ENCODE measurements at regions not wholly inside any gene's neighbourhood (a gene's known extent, or its start where the extent isn't known, plus 50 kb on each side); places are given as distances from the start of the nearest gene placed in this dataset.
"Not testable (repeated sequence)": the region's sequence is repeated elsewhere in the genome, so short reads cannot be mapped to it uniquely, and the experiment has no call there.

- not testable (repeated sequence) for DNase-seq (ENCODE audit: low read depth in 2 of 3, low spot score in 1 of 3)
These were observed 662.5 kb upstream of the LUZP2 start for GRCh38 chr11:23834306-23834705.

DNA sequence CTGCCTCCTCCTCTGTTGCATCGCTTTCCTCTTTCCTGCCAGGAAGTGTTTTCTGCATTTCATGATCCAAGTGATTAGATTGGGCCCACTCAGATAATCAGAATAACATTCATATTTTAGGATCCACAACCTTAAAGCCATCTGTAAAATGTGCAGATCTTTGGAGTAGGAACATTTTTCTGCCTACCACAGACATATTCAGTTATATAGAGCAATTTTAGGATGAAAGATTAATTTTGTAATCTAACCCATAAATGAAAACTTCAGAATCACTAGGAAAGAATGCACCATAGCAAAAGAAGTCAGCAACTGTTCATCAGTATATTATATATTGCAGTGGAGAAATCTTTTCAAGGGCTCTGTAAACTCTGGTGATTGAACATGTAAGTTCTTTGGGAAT, 659.9 kb upstream of the LUZP2 start:
- DNase-seq (ENCODE audit: low read depth in 2 of 3, low spot score in 1 of 3): no peak

GRCh38 chr11:23840872-23841271, 656.0 kb upstream of the LUZP2 start:
- no peak for DNase-seq (ENCODE audit: low read depth in 2 of 3, low spot score in 1 of 3)

- DNase-seq (ENCODE audit: low read depth in 2 of 3, low spot score in 1 of 3): no peak
These were observed 649.9 kb upstream of the LUZP2 start for GRCh38 chr11:23846902-23847422.

- DNase-seq (ENCODE audit: low read depth in 2 of 3, low spot score in 1 of 3): no peak
These were observed 645.6 kb upstream of the LUZP2 start for GRCh38 chr11:23851216-23851615.

DNA sequence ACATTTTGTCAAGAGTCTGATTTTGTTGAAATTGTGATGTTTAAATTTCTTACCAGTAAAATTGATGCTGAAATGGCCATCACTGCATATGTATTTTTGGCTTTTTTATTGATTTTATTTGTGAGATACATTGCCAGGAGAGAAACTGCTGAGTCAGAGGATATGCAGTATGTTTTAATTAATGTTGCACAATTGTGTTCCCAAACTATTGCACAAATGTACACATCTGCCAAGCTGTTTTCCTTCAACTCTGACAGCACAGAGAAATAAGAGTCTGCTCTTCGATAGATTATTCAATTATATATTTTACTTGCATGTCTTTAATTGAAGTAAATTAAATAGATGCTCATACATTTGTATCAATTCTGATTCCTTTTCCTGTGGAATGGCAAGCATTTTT, 640.2 kb upstream of the LUZP2 start:
- no peak for DNase-seq (ENCODE audit: low read depth in 2 of 3, low spot score in 1 of 3)

- no peak for DNase-seq (ENCODE audit: low read depth in 2 of 3, low spot score in 1 of 3)
These were observed 637.8 kb upstream of the LUZP2 start for GRCh38 chr11:23859087-23859486.

DNA sequence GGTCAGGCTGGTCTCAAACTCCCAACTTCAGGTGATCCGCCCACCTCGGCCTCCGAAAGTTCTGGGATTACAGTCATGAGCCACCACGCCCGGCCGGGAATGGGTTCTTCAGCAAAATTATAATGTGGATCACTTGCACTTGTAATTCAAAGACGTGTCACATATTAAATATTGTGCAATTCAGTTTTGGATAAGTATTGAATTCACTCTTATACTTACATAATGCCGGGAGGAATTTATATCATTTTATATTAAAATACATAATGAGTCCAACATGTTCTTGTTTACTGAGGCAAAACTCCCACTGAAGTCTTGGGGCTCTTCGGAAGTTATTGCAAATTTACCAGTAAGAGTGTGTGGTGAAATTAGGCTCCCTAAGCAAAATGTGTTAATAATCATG, 635.2 kb upstream of the LUZP2 start:
- no peak for DNase-seq (ENCODE audit: low read depth in 2 of 3, low spot score in 1 of 3)

GRCh38 chr11:23865341-23865975, 631.4 kb upstream of the LUZP2 start:
- DNase-seq (ENCODE audit: low read depth in 2 of 3, low spot score in 1 of 3): no peak

DNA sequence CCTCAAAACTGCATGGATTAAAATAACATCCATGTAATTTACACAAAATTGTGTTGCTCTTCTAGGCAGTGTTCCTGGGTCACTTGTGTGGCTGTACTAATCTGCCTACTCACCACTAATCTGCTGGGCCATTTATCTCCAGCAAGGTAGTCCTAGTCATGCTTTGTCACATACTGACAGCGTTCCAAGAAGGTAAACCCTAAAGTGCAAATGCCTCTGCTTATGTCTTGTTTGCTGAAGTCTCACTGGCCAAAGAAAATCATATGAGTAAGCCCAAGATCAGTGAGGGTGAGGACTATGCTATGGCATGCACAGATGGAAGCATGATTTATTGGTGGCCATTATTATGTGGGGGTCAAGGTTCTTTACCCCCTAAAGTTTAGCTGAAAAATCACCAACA, 630.2 kb upstream of the LUZP2 start:
- no peak for DNase-seq (ENCODE audit: low read depth in 2 of 3, low spot score in 1 of 3)

DNA sequence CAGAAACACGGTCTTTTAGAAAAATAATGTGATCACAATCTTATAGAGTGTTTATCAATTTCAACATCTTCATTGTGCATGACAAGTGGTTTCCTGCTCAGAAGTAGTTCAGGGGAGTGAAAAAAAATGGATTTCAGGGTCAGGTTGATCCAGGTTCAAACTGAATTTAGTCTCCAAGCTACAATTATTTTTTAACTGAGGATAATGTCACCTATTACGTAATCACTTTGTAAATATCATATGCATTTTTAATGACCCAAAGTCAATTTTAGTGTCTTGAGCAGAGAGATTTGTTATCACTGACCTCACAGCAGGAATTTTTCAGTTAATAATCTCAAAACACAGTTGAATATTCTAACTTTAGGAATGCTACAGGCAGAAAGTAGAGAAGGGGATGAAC, 627.2 kb upstream of the LUZP2 start:
- DNase-seq (ENCODE audit: low read depth in 2 of 3, low spot score in 1 of 3): no peak

DNA sequence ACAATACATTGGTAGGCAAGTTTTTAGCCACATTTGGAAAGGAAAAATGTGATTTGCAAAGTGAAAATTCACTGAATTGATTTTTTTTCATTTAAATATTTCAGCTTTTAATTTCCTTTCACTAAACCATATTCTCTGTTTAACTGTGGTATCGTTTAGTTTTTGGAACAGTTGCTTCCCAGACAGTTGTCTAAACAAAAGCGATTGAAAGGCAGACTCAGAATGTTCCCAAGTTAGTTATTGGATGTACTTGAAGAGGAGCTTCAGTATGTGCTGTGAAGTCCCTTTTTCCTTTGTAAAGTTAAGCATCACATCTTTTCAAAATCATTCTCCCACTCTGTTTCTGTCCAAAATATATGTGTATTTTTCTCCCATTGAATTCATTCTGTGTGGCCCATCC, 623.4 kb upstream of the LUZP2 start:
- DNase-seq (ENCODE audit: low read depth in 2 of 3, low spot score in 1 of 3): no peak

GRCh38 chr11:23875176-23875850, 621.5 kb upstream of the LUZP2 start:
- no peak for DNase-seq (ENCODE audit: low read depth in 2 of 3, low spot score in 1 of 3)

- not testable (repeated sequence) for DNase-seq (ENCODE audit: low read depth in 2 of 3, low spot score in 1 of 3)
These were observed 613.3 kb upstream of the LUZP2 start for GRCh38 chr11:23883426-23884048.

GRCh38 chr11:23884341-23884740, 612.5 kb upstream of the LUZP2 start:
- DNase-seq (ENCODE audit: low read depth in 2 of 3, low spot score in 1 of 3): no peak

- DNase-seq (ENCODE audit: low read depth in 2 of 3, low spot score in 1 of 3): no peak
These were observed 611.1 kb upstream of the LUZP2 start for GRCh38 chr11:23885801-23886200.

DNA sequence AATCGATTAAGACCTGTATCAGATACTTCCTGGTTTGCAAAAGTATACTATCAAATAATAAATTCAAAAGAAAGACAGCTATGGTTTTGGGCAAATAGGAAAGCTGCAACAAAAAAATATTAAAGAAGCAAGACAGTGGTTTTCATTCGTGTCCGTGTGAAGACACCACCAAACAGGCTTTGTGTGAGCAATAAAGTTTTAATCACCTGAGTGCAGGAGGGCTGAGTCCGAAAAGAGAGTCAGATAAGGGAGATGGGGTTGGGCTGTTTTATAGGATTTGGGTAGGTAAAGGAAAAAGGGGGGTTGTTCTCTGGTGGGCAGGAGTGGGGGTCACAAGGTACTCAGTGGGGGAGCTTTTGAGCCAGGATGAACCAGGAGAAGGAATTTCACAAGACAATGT, 609.7 kb upstream of the LUZP2 start:
- not testable (repeated sequence) for DNase-seq (ENCODE audit: low read depth in 2 of 3, low spot score in 1 of 3)

GRCh38 chr11:23893126-23893525, 603.7 kb upstream of the LUZP2 start:
- no peak for DNase-seq (ENCODE audit: low read depth in 2 of 3, low spot score in 1 of 3)

DNA sequence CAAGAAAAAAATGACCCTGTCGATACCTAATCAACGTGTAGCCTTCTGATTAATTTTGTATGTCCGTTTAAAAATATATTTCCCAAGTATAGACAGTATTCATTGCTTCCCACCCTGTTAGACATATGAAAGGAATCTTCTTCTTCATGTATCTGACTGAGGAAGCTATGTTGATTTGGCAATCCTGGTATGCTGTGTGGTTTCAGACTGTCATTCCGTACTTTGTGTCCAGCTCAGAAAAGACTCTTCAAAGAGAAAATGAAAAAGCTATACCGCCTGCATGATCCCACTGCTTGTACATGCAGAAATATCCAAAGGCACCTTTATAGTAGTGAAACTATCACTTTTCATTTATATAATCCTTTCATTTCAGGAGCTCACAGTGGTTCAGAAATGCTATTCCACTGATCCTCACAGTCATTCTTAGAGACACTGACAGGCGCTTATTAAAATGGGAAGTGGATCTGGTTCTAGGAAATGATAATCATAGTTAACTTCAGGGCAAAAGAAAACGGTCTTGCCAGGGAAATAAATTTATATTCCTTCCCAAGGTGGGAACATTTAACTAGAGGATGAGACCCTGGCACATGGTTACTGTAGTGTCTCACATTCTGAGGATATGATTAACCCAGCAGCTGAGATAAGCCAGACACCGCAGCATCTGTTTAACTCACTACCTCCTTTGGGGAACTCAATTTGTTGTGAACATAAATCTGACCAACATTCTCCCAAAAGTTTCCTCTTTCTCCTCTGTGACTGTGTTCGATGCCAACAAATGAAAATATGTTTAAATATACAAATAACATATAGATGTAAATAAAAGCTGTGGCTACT, 599.2 kb upstream of the LUZP2 start:
- DNase-seq (ENCODE audit: low read depth in 2 of 3, low spot score in 1 of 3): no peak

DNA sequence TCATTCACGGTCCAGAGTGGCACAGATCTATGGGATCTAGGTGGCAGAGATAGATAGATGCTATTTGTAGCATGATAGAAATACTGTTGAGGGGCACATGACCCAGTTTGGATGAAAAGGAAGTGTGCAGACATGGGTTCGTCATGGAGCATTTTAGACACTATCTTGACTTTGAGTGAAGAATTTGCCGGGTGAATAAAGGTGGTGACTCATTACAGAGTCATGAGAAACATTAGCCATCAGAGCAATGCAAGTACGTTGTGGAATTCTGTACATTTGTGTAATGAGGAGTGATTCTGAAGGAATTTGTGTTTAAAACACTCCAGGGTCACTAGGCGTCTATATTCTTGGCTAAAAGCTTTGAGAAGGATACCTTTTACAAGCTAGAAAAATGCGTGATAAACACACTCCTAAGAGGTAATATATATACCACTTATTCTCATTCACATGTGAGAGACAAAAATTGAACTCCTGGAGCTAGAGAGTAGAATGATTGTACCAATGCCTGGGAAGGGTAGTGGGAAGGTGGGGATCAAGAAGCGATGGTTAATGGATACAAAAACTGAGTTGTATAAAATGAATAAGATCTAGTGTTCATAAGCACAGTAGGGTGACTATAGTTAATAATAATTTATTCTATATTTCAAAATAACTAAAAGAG, 593.7 kb upstream of the LUZP2 start:
- no peak for DNase-seq (ENCODE audit: low read depth in 2 of 3, low spot score in 1 of 3)

DNA sequence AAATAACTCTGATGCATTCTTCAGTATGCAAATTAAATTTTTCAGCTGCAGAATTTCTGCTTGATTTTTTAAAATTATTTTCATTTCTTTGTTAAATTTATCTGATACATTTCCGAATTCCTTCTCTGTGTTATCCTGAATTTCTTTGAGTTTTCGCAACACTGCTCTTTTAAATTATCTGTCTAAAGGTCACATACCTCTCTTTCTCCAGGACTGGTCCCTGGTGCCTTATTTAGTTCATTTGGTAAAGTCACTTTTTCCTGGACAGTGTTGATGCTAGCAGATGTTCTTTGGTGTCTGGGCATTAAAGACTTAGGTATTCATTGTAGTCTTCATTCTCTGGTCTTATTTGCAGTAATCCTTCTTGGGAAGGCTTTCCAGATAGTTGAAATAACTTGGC, 577.4 kb upstream of the LUZP2 start:
- no peak for DNase-seq (ENCODE audit: low read depth in 2 of 3, low spot score in 1 of 3)

Measured in stimulated activated CD4-positive, alpha-beta T cell treated with anti-CD3 and anti-CD28 coated beads, Interleukin-12 subunit alpha, Interleukin-12 subunit beta, amount 100 ng/mL, for 48 hours (primary cell).